ENCODE measurements at regions not wholly inside any gene's neighbourhood (a gene's known extent, or its start where the extent isn't known, plus 50 kb on each side); places are given as distances from the start of the nearest gene placed in this dataset.

GRCh38 chr7:49074538-49074937, 150.2 kb downstream of the CDC14C start:
- no peak for TF ChIP-seq CTCF (IDR thresholded peaks at IDR 0.05; ENCODE audit: low read depth, low read length, missing control alignments)
- in situ Hi-C loops (cut with HindIII; ENCODE audit: low sequenced_read_pairs) = no loop called here
- no peak for DNase-seq (ENCODE audit: low read depth)
- no peak overlapping the region for H3K4me3 ChIP-seq (ENCODE audit: low read depth, low read length)

- no peak overlapping the region for H3K4me3 ChIP-seq (ENCODE audit: low read depth, low read length)
- in situ Hi-C loops (cut with HindIII; ENCODE audit: low sequenced_read_pairs) = no loop called here
- DNase-seq (ENCODE audit: low read depth) = no peak
- TF ChIP-seq CTCF (IDR thresholded peaks at IDR 0.05; ENCODE audit: low read depth, low read length, missing control alignments) = no peak
These were observed 156.6 kb downstream of the CDC14C start for GRCh38 chr7:49080896-49081475.

GRCh38 chr7:49088017-49088416, 163.7 kb downstream of the CDC14C start:
- TF ChIP-seq CTCF (IDR thresholded peaks at IDR 0.05; ENCODE audit: low read depth, low read length, missing control alignments) = no peak
- no peak for DNase-seq (ENCODE audit: low read depth)
- in situ Hi-C loops (cut with HindIII; ENCODE audit: low sequenced_read_pairs) = no loop called here
- H3K4me3 ChIP-seq (ENCODE audit: low read depth, low read length) = no peak overlapping the region

- no peak overlapping the region for H3K4me3 ChIP-seq (ENCODE audit: low read depth, low read length)
- no peak for TF ChIP-seq CTCF (IDR thresholded peaks at IDR 0.05; ENCODE audit: low read depth, low read length, missing control alignments)
- in situ Hi-C loops (cut with HindIII; ENCODE audit: low sequenced_read_pairs) = no loop called here
- no peak for DNase-seq (ENCODE audit: low read depth)
These were observed 165.4 kb downstream of the CDC14C start for GRCh38 chr7:49089717-49090116.

- no peak for DNase-seq (ENCODE audit: low read depth)
- no peak overlapping the region for H3K4me3 ChIP-seq (ENCODE audit: low read depth, low read length)
- in situ Hi-C loops (cut with HindIII; ENCODE audit: low sequenced_read_pairs) = no loop called here
These were observed 166.7 kb downstream of the CDC14C start for GRCh38 chr7:49091089-49091488.

GRCh38 chr7:49091519-49091918, 167.2 kb downstream of the CDC14C start:
- H3K4me3 ChIP-seq (ENCODE audit: low read depth, low read length) = no peak overlapping the region
- TF ChIP-seq CTCF (IDR thresholded peaks at IDR 0.05; ENCODE audit: low read depth, low read length, missing control alignments) = no peak
- in situ Hi-C loops (cut with HindIII; ENCODE audit: low sequenced_read_pairs) = no loop called here
- DNase-seq (ENCODE audit: low read depth) = no peak

More at GRCh38 chr7:49091089-49091488, 166.7 kb downstream of the CDC14C start:
- no peak for TF ChIP-seq CTCF (IDR thresholded peaks at IDR 0.05; ENCODE audit: low read depth, low read length, missing control alignments)
